ENCODE measurements at regions not wholly inside any gene's neighbourhood (a gene's known extent, or its start where the extent isn't known, plus 50 kb on each side); places are given as distances from the start of the nearest gene placed in this dataset.

DNA sequence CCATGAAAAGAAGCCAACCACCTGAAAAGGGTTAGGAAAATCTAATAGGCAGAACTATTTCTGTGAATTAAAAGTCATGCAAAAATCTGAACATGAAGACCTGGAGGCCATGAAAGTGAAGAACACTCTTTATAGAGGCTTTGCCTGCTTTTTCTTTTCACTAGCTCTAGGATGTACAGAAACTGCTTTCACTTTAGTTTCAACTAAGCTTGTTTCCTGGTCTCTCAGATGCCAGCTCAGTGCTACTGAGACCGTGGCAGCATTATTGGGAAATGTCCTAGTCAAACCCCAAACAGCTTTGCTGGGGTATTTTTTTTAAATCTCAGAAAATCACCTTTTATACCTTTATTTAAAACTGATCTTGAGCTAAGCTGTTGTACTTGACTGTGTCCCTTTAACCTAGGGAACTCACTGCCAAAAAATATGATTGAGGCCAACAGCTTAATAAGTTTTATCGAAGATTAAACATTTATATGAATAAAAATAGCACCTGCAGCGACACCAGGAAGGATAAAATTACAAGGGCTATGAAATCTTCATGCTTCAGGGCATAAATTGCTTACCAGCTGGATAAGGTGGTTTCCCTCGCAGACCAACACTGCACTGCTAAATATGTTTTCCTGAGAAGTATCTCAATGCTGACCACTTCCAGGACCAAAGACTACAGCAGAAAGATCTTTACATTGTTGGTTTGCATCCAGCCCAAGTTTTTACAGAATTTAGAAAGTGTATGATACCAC, 621.8 kb upstream of the ZFHX3 start:
- TF ChIP-seq, protein P1, sequence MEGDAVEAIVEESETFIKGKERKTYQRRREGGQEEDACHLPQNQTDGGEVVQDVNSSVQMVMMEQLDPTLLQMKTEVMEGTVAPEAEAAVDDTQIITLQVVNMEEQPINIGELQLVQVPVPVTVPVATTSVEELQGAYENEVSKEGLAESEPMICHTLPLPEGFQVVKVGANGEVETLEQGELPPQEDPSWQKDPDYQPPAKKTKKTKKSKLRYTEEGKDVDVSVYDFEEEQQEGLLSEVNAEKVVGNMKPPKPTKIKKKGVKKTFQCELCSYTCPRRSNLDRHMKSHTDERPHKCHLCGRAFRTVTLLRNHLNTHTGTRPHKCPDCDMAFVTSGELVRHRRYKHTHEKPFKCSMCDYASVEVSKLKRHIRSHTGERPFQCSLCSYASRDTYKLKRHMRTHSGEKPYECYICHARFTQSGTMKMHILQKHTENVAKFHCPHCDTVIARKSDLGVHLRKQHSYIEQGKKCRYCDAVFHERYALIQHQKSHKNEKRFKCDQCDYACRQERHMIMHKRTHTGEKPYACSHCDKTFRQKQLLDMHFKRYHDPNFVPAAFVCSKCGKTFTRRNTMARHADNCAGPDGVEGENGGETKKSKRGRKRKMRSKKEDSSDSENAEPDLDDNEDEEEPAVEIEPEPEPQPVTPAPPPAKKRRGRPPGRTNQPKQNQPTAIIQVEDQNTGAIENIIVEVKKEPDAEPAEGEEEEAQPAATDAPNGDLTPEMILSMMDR (IDR thresholded peaks at IDR 0.05; ENCODE audit: poor library complexity) = no peak
- TF ChIP-seq EZH2phosphoT487 (IDR thresholded peaks at IDR 0.05; ENCODE audit: low read depth, severe bottlenecking, unreplicated experiment) = no peak
- no peak for TF ChIP-seq EZH2 (IDR thresholded peaks at IDR 0.05; ENCODE audit: borderline replicate concordance)
